Neural cell (in vitro differentiated cells): ENCODE measurements at regions not wholly inside any gene's neighbourhood (a gene's known extent, or its start where the extent isn't known, plus 50 kb on each side); places are given as distances from the start of the nearest gene placed in this dataset.

Experiments
- EP300 ChIP-seq: fragments of 450-650 bp; conservative IDR thresholded peaks from 2 replicates; pipeline ENCODE4 v1.6.1; 2014; ENCODE audit warnings: antibody characterized with exemption, mild to moderate bottlenecking, moderate library complexity; ENCODE audit not compliant: poor library complexity, severe bottlenecking
- EZH2 ChIP-seq: fragments of 200-600, 300-800 bp; shearing (Covaris generic), sonication (generic); IDR thresholded peaks from 2 replicates; pipeline ENCODE4 v1.6.1; 2014; ENCODE audit warnings: antibody characterized with exemption, low read length, borderline replicate concordance, mild to moderate bottlenecking; ENCODE audit not compliant: insufficient read depth, poor library complexity, severe bottlenecking
- MXI1 ChIP-seq: fragments of 450-650 bp; conservative IDR thresholded peaks from 2 replicates; pipeline ENCODE4 v1.6.1; 2014; ENCODE audit warnings: antibody characterized with exemption, mild to moderate bottlenecking; ENCODE audit not compliant: poor library complexity, severe bottlenecking
- POLR2AphosphoS5 ChIP-seq: IDR thresholded peaks from 2 replicates; pipeline ENCODE4 v1.6.1; 2012
- RAD21 ChIP-seq: fragments of 450-650 bp; conservative IDR thresholded peaks from 2 replicates; pipeline ENCODE4 v1.6.1; 2014; ENCODE audit warnings: antibody characterized with exemption, mild to moderate bottlenecking, moderate library complexity
- REST ChIP-seq: IDR thresholded peaks from 2 replicates; pipeline ENCODE4 v1.6.1; 2012; ENCODE audit warnings: borderline replicate concordance
- SMC3 ChIP-seq: fragments of 450-650 bp; conservative IDR thresholded peaks from 2 replicates; pipeline ENCODE4 v1.6.1; 2014; ENCODE audit warnings: antibody characterized with exemption, mild to moderate bottlenecking, moderate library complexity; ENCODE audit not compliant: poor library complexity
- TAF1 ChIP-seq: IDR thresholded peaks from 2 replicates; pipeline ENCODE4 v1.6.1; 2012; ENCODE audit warnings: low read depth
- TF ChIP-seq, protein P1 (sequence below): fragments of 450-650 bp; IDR thresholded peaks from 2 replicates; pipeline ENCODE4 v1.5.1; 2014; ENCODE audit warnings: antibody characterized with exemption, mild to moderate bottlenecking, moderate library complexity; ENCODE audit not compliant: poor library complexity, severe bottlenecking

- no peak for TF ChIP-seq TAF1
- TF ChIP-seq, protein P1, sequence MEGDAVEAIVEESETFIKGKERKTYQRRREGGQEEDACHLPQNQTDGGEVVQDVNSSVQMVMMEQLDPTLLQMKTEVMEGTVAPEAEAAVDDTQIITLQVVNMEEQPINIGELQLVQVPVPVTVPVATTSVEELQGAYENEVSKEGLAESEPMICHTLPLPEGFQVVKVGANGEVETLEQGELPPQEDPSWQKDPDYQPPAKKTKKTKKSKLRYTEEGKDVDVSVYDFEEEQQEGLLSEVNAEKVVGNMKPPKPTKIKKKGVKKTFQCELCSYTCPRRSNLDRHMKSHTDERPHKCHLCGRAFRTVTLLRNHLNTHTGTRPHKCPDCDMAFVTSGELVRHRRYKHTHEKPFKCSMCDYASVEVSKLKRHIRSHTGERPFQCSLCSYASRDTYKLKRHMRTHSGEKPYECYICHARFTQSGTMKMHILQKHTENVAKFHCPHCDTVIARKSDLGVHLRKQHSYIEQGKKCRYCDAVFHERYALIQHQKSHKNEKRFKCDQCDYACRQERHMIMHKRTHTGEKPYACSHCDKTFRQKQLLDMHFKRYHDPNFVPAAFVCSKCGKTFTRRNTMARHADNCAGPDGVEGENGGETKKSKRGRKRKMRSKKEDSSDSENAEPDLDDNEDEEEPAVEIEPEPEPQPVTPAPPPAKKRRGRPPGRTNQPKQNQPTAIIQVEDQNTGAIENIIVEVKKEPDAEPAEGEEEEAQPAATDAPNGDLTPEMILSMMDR, result no peak
- TF ChIP-seq EP300, result no peak
- no peak for TF ChIP-seq POLR2AphosphoS5
- no peak for TF ChIP-seq EZH2
- TF ChIP-seq MXI1, result no peak
- no peak for TF ChIP-seq SMC3
- no peak for TF ChIP-seq RAD21
- TF ChIP-seq REST, result no peak
Observed at GRCh38 chr2:42964439-42965083, 172.2 kb upstream of the HAAO start.
